ENCODE measurements at regions not wholly inside any gene's neighbourhood (a gene's known extent, or its start where the extent isn't known, plus 50 kb on each side); places are given as distances from the start of the nearest gene placed in this dataset.

- DNase-seq (no peak), ATAC-seq (no peak)
- Histone ChIP-seq H3K36me3 (no peaks in the 10 kb centered on the region), H3K9me3 (peaks cover 0 to 36% (median 9%) of the 10 kb centered on the region in 11 donors), H3K4me1 (no peaks in the 10 kb centered on the region), H3K27me3 (peaks cover 0 to 12% (median 7%) of the 10 kb centered on the region in 7 donors), H3K4me3 (no peak overlapping the region), H3K27ac (no peak overlapping the region)
- 75 to 80% methylated on average over 10 of the region's 10 CpGs for WGBS, 2 donors
- TF ChIP-seq, protein P1, sequence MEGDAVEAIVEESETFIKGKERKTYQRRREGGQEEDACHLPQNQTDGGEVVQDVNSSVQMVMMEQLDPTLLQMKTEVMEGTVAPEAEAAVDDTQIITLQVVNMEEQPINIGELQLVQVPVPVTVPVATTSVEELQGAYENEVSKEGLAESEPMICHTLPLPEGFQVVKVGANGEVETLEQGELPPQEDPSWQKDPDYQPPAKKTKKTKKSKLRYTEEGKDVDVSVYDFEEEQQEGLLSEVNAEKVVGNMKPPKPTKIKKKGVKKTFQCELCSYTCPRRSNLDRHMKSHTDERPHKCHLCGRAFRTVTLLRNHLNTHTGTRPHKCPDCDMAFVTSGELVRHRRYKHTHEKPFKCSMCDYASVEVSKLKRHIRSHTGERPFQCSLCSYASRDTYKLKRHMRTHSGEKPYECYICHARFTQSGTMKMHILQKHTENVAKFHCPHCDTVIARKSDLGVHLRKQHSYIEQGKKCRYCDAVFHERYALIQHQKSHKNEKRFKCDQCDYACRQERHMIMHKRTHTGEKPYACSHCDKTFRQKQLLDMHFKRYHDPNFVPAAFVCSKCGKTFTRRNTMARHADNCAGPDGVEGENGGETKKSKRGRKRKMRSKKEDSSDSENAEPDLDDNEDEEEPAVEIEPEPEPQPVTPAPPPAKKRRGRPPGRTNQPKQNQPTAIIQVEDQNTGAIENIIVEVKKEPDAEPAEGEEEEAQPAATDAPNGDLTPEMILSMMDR (IDR thresholded peaks at IDR 0.05) = no peak
- intact Hi-C loops (cut with DNase I) = no loop called here
Observed at GRCh38 chr17:73924114-73924908, 279.2 kb upstream of the RPL38 start.

DNA sequence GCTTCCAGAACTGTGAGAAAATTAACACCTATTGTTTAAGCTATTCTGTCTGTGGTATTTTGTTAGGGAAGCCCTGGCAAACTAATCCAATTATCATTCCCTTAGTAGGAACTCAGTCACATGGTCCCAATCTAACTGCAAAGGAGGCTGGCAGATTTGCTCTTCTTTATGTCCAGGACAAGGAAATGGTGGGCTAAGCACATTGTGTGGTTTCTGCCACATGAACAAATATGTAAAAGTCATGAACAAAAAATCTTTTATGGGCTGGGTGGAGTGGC, 278.6 kb upstream of the RPL38 start:
- peaks cover 0 to 35% (median 9%) of the 10 kb centered on the region in 11 donors for H3K9me3 ChIP-seq
- no peaks in the 10 kb centered on the region for H3K4me1 ChIP-seq
- no peak overlapping the region for H3K27ac ChIP-seq
- no peaks in the 10 kb centered on the region for H3K36me3 ChIP-seq
- H3K4me3 ChIP-seq = no peak overlapping the region
- TF ChIP-seq, protein P1 (IDR thresholded peaks at IDR 0.05) = no peak
- no peak for DNase-seq
- ATAC-seq = no peak
- peaks cover 0 to 13% (median 8%) of the 10 kb centered on the region in 7 donors for H3K27me3 ChIP-seq
- intact Hi-C loops (cut with DNase I) = no loop called here

DNA sequence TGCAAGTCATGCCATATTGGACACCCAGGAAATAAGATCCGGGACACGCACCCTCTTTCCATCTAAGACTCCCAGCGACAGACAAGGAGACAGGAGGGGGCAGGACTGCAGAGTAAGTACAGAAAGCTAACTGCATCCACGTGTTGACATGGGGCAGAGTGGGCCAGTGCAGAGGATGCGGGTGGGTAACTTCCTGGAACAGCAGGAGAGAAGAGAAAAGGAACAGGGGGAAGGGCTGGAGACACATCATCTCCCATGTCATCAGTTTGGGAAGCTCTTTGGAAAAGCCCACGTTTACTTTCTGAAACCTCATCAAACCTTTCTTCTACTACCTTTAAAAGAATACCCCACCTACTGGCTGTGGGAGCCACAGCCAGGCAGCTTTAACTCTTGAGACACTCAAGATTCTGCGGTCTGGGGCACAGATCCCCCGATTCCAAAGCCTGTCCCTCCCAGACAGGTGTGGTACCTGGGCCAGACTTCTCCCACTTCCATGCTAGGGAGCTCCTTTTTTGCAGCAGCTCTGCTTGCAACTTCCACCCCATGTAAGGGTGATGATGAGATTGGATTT, 273.5 kb upstream of the RPL38 start:
- Histone ChIP-seq H3K4me1 (no peaks in the 10 kb centered on the region), H3K27ac (no peak overlapping the region), H3K27me3 (peaks cover 0 to 15% (median 7%) of the 10 kb centered on the region in 7 donors), H3K4me3 (no peak overlapping the region), H3K36me3 (no peaks in the 10 kb centered on the region), H3K9me3 (peaks cover 0 to 18% (median 9%) of the 10 kb centered on the region in 11 donors)
- TF ChIP-seq, protein P1 (IDR thresholded peaks at IDR 0.05) = no peak
- WGBS, 2 donors = 29 to 40% methylated on average over 8 of the region's 8 CpGs
- ATAC-seq (no peak), DNase-seq (no peak)
- intact Hi-C loops (cut with DNase I) = no loop called here

DNA sequence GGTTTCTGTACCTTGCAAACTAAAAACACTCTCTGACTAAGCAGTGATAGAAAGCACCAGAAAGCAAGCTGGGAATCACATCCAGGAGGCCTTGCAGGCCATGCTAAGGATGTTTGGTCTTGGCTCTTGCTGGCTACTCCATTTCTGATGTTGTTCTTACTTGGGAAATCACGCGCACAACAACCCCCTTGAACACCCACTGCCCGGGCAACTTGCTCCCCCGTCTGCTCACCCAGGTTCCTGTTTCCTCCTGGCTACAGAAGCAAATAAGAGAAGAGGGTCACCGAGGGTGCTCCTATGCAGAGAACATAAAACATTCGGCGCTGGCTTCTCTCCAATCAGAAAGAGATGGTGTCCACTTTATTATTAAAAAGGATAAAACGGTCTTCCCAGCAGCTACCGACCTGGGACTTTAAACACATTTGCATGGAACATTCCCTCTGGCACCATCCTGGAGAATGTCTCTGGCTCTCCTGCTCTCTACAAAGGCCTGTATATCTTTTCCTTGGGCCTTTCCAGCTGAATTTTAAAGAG, 271.2 kb upstream of the RPL38 start:
- DNase-seq (no peak), ATAC-seq (no peak)
- Histone ChIP-seq H3K4me3 (no peak overlapping the region), H3K36me3 (no peaks in the 10 kb centered on the region), H3K27ac (no peak overlapping the region), H3K27me3 (peaks cover 0 to 16% (median 7%) of the 10 kb centered on the region in 7 donors), H3K9me3 (peaks cover 0 to 13% (median 8%) of the 10 kb centered on the region in 11 donors), H3K4me1 (no peaks in the 10 kb centered on the region)
- WGBS, 2 donors = 87 to 89% methylated on average over 9 of the region's 9 CpGs
- TF ChIP-seq, protein P1 (IDR thresholded peaks at IDR 0.05) = no peak
- intact Hi-C loops (cut with DNase I) = no loop called here
